ENCODE measurements at regions not wholly inside any gene's neighbourhood (a gene's known extent, or its start where the extent isn't known, plus 50 kb on each side); places are given as distances from the start of the nearest gene placed in this dataset.

DNA sequence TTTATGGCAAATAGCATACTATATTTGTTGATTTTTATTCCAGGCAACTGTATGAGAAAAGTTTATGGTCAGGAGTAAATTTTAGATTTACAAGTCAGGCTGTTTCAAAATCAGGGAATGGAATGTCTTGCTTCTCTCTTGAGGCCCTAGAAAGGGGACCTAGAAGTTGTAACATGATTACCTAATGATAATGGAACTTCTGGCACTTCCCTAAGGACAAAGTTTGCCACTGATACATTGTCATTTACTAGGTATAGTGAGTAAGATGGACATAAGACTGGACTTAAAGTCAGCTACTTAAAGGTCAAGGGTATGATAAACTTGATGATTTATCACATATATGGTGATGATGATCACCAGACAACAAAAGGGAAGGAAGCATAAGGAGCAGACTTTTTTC lies 103.3 kb upstream of the VRK2 start:
- DNase-seq (ENCODE audit: low read depth in 1 of 2, low spot score in 1 of 2) = no peak
- TF ChIP-seq JUND (IDR thresholded peaks at IDR 0.05; ENCODE audit: low read depth) = no peak
- in situ Hi-C loops (cut with HindIII; ENCODE audit: low pct_unique_long_range_greater_than_20kb, low sequenced_read_pairs) = no loop called here

DNA sequence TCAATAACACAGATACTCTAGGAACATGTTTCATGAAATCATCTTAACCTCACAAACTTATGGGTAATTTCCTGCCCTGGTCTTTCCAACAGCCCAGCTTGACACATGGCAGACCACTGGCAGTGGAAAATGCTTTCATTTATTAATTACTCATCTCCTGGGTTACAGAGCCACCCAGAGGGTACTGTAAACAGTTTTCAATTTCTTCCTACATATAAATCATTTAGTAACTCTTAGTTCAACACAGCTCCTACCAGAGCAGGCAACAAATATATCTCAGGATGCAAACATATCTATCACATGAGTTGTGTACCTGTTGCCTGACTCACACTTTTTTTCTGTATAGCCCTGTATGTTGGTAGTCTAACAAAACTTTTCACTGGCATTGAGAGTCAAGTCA lies 99.2 kb upstream of the VRK2 start:
- in situ Hi-C loops (cut with HindIII; ENCODE audit: low pct_unique_long_range_greater_than_20kb, low sequenced_read_pairs) = no loop called here
- no peak for DNase-seq (ENCODE audit: low read depth in 1 of 2, low spot score in 1 of 2)
- TF ChIP-seq JUND (IDR thresholded peaks at IDR 0.05; ENCODE audit: low read depth) = no peak

DNA sequence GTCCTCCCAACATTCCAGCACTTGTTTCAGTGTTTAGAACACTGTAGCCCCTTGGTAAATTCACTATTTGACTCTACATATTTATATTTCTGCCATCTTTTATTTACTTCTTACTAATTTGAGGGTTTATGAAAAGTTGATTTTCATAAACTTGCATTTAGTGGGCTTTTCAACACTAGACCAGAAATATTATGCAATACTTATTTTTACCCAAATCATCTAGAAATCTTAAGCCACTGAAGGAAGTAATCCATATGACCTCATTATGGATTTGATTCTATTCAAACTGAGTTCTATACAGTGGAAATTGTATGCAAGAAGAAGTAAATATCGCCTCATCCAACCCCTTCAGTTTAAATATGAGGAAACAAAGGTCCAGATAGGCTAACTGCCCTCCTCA lies 92.6 kb upstream of the VRK2 start:
- DNase-seq (ENCODE audit: low read depth in 1 of 2, low spot score in 1 of 2) = no peak
- in situ Hi-C loops (cut with HindIII; ENCODE audit: low pct_unique_long_range_greater_than_20kb, low sequenced_read_pairs) = no loop called here
- TF ChIP-seq JUND (IDR thresholded peaks at IDR 0.05; ENCODE audit: low read depth) = no peak

DNA sequence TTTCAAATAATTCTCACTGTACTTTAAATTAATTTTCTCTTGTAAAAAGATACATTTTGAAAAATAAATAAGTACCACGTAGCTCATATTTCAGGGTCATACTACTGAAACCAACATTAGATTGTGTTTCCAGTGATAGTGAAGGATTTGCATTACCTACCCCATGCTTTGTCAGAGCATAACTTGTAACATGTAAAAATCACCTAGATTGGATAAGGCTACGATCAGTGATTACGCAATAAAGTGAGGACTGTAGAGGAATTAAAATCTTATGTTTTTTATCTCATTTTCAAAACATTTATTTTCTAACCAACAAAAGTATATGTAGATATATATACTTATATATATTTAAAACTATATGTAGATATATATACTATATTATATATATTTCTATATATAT lies 89.4 kb upstream of the VRK2 start:
- no peak for TF ChIP-seq JUND (IDR thresholded peaks at IDR 0.05; ENCODE audit: low read depth)
- in situ Hi-C loops (cut with HindIII; ENCODE audit: low pct_unique_long_range_greater_than_20kb, low sequenced_read_pairs) = no loop called here
- no peak for DNase-seq (ENCODE audit: low read depth in 1 of 2, low spot score in 1 of 2)

DNA sequence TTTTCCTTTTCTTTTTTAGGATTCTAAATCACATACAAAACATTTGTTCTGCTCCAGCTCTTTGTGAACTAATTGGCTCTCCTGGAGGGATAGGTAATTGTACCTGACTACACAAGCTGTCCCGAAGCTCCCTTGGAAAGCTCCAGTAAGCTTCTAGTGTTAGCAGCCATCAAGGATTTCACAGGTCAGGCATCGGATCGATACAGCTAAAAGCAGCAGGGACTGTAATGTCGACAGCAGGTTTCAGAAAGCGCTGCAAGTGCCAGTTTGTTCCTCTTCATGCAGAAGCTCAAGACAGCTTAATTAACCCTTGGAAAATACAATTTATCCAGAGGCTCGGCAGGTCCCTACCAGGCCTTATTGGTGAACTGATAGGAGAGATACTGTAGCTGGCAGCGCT lies 87.2 kb upstream of the VRK2 start:
- no peak for DNase-seq (ENCODE audit: low read depth in 1 of 2, low spot score in 1 of 2)
- in situ Hi-C loops (cut with HindIII; ENCODE audit: low pct_unique_long_range_greater_than_20kb, low sequenced_read_pairs) = no loop called here

DNA sequence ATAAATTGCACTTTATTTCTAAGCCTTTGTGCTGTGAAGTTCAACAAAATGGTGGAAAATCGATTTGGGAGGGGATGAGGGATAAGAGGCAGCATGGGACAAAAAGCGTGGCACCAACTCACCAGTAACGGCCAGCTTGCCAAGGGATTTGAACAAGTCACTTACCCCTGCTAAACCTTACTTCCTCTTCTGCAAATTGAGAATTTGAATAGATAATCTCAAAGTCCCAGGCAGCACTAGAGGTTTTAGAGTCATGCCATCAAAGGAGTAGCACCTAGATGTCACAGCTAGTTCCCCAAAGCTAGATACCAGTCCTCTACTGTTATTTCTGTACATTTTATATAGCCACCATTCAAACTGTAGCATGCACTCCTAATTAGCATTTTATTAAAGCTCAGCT lies 83.7 kb upstream of the VRK2 start:
- no peak for DNase-seq (ENCODE audit: low read depth in 1 of 2, low spot score in 1 of 2)
- in situ Hi-C loops (cut with HindIII; ENCODE audit: low pct_unique_long_range_greater_than_20kb, low sequenced_read_pairs) = no loop called here
- no peak for TF ChIP-seq JUND (IDR thresholded peaks at IDR 0.05; ENCODE audit: low read depth)

More for the DNA sequence above, 87.2 kb upstream of the VRK2 start:
- no peak for TF ChIP-seq JUND (IDR thresholded peaks at IDR 0.05; ENCODE audit: low read depth)

DNA sequence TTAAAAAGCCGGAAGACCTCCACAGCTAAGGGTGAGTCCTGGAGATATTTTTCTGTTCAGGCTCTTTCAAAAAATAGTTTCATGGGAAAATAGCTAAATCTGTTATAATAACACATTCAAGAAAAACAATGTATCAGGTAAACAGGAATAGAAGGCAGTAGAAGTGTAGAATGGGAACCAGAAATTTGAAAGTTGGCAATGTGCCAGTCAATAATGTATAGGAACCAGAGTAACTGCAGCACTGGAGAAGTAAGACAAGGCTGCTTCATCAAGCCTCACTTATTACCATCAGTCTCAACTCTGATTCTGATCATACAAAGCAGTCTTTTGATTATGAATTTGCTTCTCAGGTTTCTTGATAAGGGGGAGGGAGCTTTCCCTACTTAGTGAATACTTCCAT lies 81.4 kb upstream of the VRK2 start:
- in situ Hi-C loops (cut with HindIII; ENCODE audit: low pct_unique_long_range_greater_than_20kb, low sequenced_read_pairs) = no loop called here
- TF ChIP-seq JUND (IDR thresholded peaks at IDR 0.05; ENCODE audit: low read depth) = no peak
- DNase-seq (ENCODE audit: low read depth in 1 of 2, low spot score in 1 of 2) = no peak

DNA sequence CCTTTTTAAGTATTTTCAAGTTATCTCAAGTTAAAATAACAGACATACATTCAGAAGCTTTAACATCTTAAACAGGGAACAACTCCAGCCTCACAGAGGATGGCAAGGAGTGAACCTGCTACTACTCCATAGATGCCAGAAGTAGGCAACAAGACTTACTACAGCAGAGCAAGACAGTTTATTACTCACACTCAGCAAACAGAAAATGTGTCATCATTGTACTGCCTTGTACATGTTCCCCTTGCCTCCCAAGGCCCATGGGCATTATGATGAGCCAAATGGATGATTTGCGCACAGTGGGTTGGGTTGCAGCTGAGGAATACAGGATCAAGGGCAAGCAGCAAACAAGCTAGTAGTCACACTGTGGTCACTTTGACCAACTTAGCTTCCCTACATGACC lies 80.6 kb upstream of the VRK2 start:
- TF ChIP-seq JUND (IDR thresholded peaks at IDR 0.05; ENCODE audit: low read depth) = no peak
- DNase-seq (ENCODE audit: low read depth in 1 of 2, low spot score in 1 of 2) = no peak
- in situ Hi-C loops (cut with HindIII; ENCODE audit: low pct_unique_long_range_greater_than_20kb, low sequenced_read_pairs) = no loop called here

DNA sequence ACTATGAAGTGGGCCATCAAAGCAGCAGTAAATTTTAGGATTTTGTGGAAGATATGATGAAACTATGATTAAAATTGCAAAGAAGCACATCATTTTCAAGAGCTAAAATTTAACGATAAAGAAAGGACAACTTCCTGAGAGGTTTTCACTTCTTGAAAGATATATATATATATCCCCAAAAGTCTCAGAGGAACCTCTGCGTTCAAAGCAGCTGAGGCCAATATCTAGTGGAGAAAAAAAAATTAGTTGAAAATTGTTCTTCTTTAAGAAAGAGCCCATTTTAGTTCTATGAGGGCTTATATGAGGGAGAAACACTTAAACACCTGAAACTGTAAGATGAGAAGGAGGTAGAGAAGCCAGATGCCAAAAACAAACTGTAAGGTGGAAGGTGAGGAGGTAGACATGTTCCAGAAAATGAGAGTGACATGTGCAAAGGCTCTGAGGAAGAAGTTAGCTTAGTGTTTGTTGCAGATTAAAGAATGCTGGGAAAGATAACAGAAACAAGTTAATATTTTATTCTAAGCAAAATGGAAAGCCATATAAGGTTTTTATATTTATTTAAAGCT lies 72.9 kb upstream of the VRK2 start:
- no peak for DNase-seq (ENCODE audit: low read depth in 1 of 2, low spot score in 1 of 2)
- in situ Hi-C loops (cut with HindIII; ENCODE audit: low pct_unique_long_range_greater_than_20kb, low sequenced_read_pairs) = no loop called here

DNA sequence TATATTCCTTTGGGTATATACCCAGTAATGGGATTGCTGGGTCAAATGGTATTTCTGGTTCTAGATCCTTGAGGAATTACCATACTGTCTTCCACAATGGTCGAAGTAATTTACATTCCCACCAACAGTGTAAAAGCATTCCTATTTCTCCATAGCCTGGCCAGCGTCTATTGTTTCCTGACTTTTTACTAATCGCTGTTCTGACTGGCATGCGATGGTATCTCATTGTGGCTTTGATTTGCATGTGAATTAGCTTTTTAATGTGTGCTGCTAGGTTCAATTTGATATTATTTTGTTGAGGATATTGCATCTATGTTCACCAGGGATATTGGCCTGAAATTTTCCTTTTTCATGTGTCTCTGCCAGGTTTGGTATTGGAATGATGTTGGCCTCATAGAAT lies 67.4 kb upstream of the VRK2 start:
- no peak for DNase-seq (ENCODE audit: low read depth in 1 of 2, low spot score in 1 of 2)
- in situ Hi-C loops (cut with HindIII; ENCODE audit: low pct_unique_long_range_greater_than_20kb, low sequenced_read_pairs) = no loop called here
- TF ChIP-seq JUND (IDR thresholded peaks at IDR 0.05; ENCODE audit: low read depth) = no peak

More for the DNA sequence above, 72.9 kb upstream of the VRK2 start:
- TF ChIP-seq JUND (IDR thresholded peaks at IDR 0.05; ENCODE audit: low read depth) = no peak

DNA sequence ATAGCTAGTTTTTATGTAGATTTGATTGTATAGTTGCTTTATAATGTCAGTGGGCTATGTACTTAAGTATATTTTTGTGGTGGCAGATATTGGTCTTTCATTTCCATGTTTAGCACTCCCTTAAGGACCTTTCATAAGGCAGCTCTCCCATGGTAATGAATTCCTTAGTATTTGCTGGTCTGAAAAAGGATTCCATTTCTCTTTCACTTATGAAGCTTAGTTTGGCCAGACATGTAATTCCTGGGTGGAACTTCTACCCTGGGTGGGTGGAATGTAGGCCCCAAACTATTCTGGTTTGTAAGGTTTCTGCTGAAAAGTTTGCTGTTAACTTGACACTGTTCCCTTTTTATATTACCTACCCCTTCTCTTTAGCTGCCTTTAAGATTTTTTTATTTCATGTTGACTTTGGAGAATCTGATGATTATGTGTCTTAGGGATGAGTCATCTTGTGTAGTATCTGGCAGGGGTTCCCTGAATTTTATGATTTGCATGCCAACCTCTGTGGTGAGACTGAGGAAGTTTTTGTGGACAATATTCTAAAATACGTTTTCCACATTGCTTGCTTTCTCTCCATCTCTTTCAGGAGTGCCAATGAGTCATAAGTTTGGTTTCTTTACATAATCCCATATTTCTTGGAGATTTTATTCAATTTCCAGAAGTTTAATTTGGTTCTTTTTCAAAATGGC lies 65.4 kb upstream of the VRK2 start:
- in situ Hi-C loops (cut with HindIII; ENCODE audit: low pct_unique_long_range_greater_than_20kb, low sequenced_read_pairs) = no loop called here
- DNase-seq (ENCODE audit: low read depth in 1 of 2, low spot score in 1 of 2) = no peak
- TF ChIP-seq JUND (IDR thresholded peaks at IDR 0.05; ENCODE audit: low read depth) = no peak

DNA sequence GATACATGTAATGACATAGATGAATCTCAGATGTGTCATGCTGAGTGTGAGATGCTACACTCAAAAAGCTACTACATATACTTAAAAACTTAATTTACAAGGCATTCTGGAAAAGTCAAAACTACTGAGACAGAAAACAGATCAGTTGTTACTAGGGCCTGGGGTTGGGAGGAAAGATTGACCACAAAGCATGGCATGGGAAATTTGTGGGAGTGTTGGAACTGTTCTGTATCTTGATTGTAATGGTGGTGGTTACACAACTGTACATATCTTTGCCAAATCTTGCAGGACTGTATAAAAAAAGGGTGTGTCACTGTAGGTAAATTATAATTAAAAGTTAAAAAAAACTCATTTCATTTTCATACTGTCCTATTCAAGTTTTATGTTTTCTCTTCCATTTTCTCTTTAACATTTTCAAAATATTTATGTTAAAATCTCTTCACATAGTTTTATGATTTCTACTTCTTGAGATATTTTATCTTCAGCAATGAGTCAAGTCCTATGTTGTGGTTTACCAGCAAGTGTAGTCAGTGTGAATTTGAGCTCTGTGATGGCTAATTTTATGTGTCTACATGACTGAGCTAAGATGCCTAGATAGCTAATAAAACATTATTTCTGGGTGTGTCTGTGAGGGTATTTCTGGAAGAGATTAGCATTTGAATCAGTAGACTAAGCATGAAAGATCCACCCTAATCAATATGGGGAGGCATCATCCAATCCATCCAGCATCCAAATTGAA lies 58.6 kb upstream of the VRK2 start:
- in situ Hi-C loops (cut with HindIII; ENCODE audit: low pct_unique_long_range_greater_than_20kb, low sequenced_read_pairs) = no loop called here
- no peak for DNase-seq (ENCODE audit: low read depth in 1 of 2, low spot score in 1 of 2)
- TF ChIP-seq JUND (IDR thresholded peaks at IDR 0.05; ENCODE audit: low read depth) = no peak

DNA sequence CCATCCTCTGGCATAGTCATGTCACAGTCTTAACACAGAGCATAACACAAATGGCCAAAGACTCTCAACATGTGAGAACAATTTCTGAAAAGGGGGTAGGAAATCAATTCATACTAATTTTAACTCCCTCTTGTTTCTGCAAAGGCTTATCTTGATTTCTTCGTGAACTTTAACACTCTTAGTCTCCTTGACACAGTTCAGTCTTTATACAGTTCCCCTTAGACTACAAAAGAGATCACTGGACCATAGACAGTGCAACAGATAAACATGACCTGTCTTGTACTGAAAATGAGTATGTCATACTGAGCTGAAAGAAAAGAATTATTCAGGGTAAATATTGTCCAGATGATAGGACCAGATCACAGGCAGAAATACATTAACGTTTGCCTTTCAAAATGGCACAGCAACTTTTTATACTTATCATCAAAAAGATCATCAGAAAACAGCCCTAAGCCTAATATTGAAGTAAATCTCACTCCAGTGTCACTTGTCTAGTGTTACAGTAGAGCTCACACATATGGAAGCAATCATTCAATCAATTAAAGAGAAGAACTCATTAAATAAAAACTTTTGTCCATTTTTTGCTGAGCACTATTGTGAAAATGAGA lies 56.4 kb upstream of the VRK2 start:
- in situ Hi-C loops (cut with HindIII; ENCODE audit: low pct_unique_long_range_greater_than_20kb, low sequenced_read_pairs) = no loop called here
- TF ChIP-seq JUND (IDR thresholded peaks at IDR 0.05; ENCODE audit: low read depth) = no peak
- DNase-seq (ENCODE audit: low read depth in 1 of 2, low spot score in 1 of 2) = no peak

Data from T47D (cell line).